ENCODE measurements at regions not wholly inside any gene's neighbourhood (a gene's known extent, or its start where the extent isn't known, plus 50 kb on each side); places are given as distances from the start of the nearest gene placed in this dataset.

GRCh38 chr6:22036275-22036674, 260.6 kb downstream of the PRL start:
- H3K27ac ChIP-seq (ENCODE audit: poor library complexity, severe bottlenecking) = peak overlapping the region; percentile 40
- H3K4me1 ChIP-seq (ENCODE audit: insufficient read depth, poor library complexity, severe bottlenecking) = peaks cover 14% of the 10 kb centered on the region
- no peak overlapping the region for H3K4me3 ChIP-seq (ENCODE audit: severe bottlenecking)
- peak; percentile 68 for DNase-seq (ENCODE audit: low spot score)
- ATAC-seq (ENCODE audit: low read depth) = peak; percentile 95
- TF ChIP-seq, protein P1, sequence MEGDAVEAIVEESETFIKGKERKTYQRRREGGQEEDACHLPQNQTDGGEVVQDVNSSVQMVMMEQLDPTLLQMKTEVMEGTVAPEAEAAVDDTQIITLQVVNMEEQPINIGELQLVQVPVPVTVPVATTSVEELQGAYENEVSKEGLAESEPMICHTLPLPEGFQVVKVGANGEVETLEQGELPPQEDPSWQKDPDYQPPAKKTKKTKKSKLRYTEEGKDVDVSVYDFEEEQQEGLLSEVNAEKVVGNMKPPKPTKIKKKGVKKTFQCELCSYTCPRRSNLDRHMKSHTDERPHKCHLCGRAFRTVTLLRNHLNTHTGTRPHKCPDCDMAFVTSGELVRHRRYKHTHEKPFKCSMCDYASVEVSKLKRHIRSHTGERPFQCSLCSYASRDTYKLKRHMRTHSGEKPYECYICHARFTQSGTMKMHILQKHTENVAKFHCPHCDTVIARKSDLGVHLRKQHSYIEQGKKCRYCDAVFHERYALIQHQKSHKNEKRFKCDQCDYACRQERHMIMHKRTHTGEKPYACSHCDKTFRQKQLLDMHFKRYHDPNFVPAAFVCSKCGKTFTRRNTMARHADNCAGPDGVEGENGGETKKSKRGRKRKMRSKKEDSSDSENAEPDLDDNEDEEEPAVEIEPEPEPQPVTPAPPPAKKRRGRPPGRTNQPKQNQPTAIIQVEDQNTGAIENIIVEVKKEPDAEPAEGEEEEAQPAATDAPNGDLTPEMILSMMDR (IDR thresholded peaks at IDR 0.05; ENCODE audit: poor library complexity, severe bottlenecking) = no peak
- 0 out of 2 replicates have a peak, but pooled peaks cover 3% of the 10 kb centered on the region for H3K36me3 ChIP-seq (ENCODE audit: low read depth)
- peaks cover 10% of the 10 kb centered on the region for H3K9me3 ChIP-seq (ENCODE audit: severe bottlenecking)
- no peaks in the 10 kb centered on the region for H3K27me3 ChIP-seq (ENCODE audit: insufficient read depth, poor library complexity, severe bottlenecking)

DNA sequence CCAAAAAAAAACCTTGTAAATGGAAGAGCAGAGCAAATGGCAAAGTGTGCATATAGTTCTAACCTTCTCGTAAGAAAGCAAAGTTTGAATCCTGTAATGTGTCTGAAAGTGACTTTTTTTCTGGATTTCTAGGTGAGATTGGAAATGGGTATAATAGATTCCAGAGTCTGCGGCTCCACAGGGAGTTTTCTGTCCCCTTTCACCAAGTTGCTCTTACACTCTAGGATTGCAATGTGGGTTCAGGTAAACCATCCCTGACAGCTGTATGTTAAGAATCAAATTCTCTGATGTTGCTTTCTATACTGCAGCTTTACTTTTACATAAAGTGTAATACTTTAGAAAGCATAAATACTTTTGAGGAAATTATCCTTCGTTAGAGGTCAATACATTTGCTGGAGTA, 260.1 kb downstream of the PRL start:
- TF ChIP-seq, protein P1 (IDR thresholded peaks at IDR 0.05; ENCODE audit: poor library complexity, severe bottlenecking) = no peak
- Histone ChIP-seq H3K4me1 (ENCODE audit: insufficient read depth, poor library complexity, severe bottlenecking) (peaks cover 14% of the 10 kb centered on the region), H3K27me3 (ENCODE audit: insufficient read depth, poor library complexity, severe bottlenecking) (no peaks in the 10 kb centered on the region), H3K4me3 (ENCODE audit: severe bottlenecking) (no peak overlapping the region), H3K36me3 (ENCODE audit: low read depth) (0 out of 2 replicates have a peak, but pooled peaks cover 3% of the 10 kb centered on the region), H3K9me3 (ENCODE audit: severe bottlenecking) (peaks cover 10% of the 10 kb centered on the region), H3K27ac (ENCODE audit: poor library complexity, severe bottlenecking) (peak overlapping the region; percentile 40)
- no peak for ATAC-seq (ENCODE audit: low read depth)
- DNase-seq (ENCODE audit: low spot score) = no peak

DNA sequence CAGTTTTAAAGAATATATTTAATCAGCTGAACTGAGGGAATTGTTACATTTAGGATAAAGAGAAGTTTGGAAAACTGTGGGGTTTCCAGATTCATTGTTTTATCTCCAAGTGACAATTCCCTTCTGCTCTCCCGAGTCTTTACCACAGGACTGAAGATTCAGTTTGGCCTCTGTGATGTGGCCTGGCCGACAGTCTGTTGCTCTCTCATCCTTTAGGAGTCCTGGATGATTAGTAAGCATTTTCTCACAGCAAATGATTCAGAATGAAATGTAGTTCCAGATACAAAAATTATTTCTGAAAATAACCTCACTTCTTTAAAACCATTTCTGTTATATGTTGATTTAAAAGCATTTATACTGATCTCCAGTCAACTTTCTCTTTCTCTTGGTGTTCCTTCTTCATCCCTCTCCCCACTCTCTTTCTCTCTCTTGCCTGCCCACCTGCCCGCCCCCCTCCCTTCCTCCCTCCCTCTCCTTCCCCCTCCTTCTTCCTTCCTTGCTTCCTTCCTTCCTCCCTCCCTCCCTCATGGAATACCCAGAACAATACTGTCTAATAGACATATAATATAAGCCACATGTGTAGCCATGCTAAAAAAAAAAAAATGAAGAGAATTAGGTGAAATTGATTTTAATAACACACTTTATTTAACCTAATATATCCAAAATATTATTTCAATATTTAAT, 254.9 kb downstream of the PRL start:
- ATAC-seq (ENCODE audit: low read depth) (0 out of 3 replicates have a peak, but pooled peaks have one; percentile 29), DNase-seq (ENCODE audit: low spot score) (no peak)
- TF ChIP-seq, protein P1 (IDR thresholded peaks at IDR 0.05; ENCODE audit: poor library complexity, severe bottlenecking) = no peak
- Histone ChIP-seq H3K4me3 (ENCODE audit: severe bottlenecking) (no peak overlapping the region), H3K27me3 (ENCODE audit: insufficient read depth, poor library complexity, severe bottlenecking) (no peaks in the 10 kb centered on the region), H3K36me3 (ENCODE audit: low read depth) (0 out of 2 replicates have a peak, but pooled peaks cover 3% of the 10 kb centered on the region), H3K9me3 (ENCODE audit: severe bottlenecking) (peaks cover 10% of the 10 kb centered on the region), H3K4me1 (ENCODE audit: insufficient read depth, poor library complexity, severe bottlenecking) (no peaks in the 10 kb centered on the region), H3K27ac (ENCODE audit: poor library complexity, severe bottlenecking) (no peak overlapping the region)

DNA sequence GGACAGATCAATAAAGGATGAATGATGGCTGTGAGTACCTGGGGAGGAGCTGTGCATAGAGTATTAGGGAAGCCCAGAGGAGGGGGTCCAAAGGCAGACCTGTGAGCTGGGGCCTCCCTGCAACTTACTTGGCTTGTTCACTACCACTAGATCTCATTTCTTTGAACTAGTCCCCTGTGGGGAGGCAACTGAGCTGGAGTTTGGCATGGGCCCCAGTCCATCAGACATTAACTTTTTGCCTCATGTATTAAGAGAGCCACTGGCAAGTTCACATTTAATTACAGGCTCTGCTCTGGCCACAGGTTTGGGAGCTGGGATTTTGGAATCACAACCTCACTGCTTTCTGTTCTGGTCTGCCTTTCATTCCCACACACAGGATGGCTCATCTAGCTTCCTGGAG, 254.1 kb downstream of the PRL start:
- no peaks in the 10 kb centered on the region for H3K27me3 ChIP-seq (ENCODE audit: insufficient read depth, poor library complexity, severe bottlenecking)
- H3K36me3 ChIP-seq (ENCODE audit: low read depth) = 0 out of 2 replicates have a peak, but pooled peaks cover 3% of the 10 kb centered on the region
- H3K9me3 ChIP-seq (ENCODE audit: severe bottlenecking) = peaks cover 10% of the 10 kb centered on the region
- no peaks in the 10 kb centered on the region for H3K4me1 ChIP-seq (ENCODE audit: insufficient read depth, poor library complexity, severe bottlenecking)
- TF ChIP-seq, protein P1 (IDR thresholded peaks at IDR 0.05; ENCODE audit: poor library complexity, severe bottlenecking) = no peak
- H3K27ac ChIP-seq (ENCODE audit: poor library complexity, severe bottlenecking) = no peak overlapping the region
- no peak overlapping the region for H3K4me3 ChIP-seq (ENCODE audit: severe bottlenecking)
- ATAC-seq (ENCODE audit: low read depth) (no peak), DNase-seq (ENCODE audit: low spot score) (no peak)

All from RWPE2 (cell line).